B cell (primary cell): ENCODE measurements at regions not wholly inside any gene's neighbourhood (a gene's known extent, or its start where the extent isn't known, plus 50 kb on each side); places are given as distances from the start of the nearest gene placed in this dataset.

Source experiments
- ATAC-seq: fragments of 200-7000 bp; cut with Tn5 transposase; one replicate; pipeline ENCODE4 v1.10.0; 2021; ENCODE audit warnings: low read depth, mild to moderate bottlenecking, moderate number of reproducible peaks, moderate library complexity
- CTCF ChIA-PET: fragments of 350-600 bp; sonication (Branson Sonifier 250); formaldehyde crosslinking; loops from one replicate; lab custom pipeline; 2021; ENCODE audit warnings: antibody characterized with exemption, inconsistent platforms; lab: Charles Lee
- POLR2A ChIA-PET: fragments of 350-600 bp; sonication (Branson Sonifier 250); formaldehyde crosslinking; loops from one replicate; lab custom pipeline; 2021; ENCODE audit warnings: antibody characterized with exemption; lab: Charles Lee
- DNase-seq: peaks from one replicate; pipeline ENCODE4 v3.0.0; 2013
- H2AFZ ChIP-seq: 2 replicates; pipeline ENCODE4 v1.6.1; 2012; ENCODE audit warnings: mild to moderate bottlenecking, low read depth, low read length; ENCODE audit not compliant: insufficient read depth, poor library complexity, severe bottlenecking
- H3K27ac ChIP-seq, 2 donors: 1 replicate in 1 of 2; 2 replicates in 1 of 2; pipeline ENCODE4 v1.5.1; 2012 to 2013; ENCODE audit warnings: low read length in 2 of 2, mild to moderate bottlenecking in 2 of 2, moderate library complexity in 1 of 2
- H3K27me3 ChIP-seq, 4 experiments: fragments of 200-600 bp in 1 of 4; sonication (generic) in 1 of 4; replicated peaks in 1 of 4; 1 replicate in 2 of 4; 2 replicates in 2 of 4; pipeline versions ENCODE4 v1.6.1 to v1.7.0; 2013 to 2016; ENCODE audit warnings: low read length in 3 of 4, mild to moderate bottlenecking in 2 of 4, mixed read lengths in 1 of 4, moderate library complexity in 1 of 4; ENCODE audit not compliant: insufficient read depth in 4 of 4, control insufficient read depth in 3 of 4; ENCODE audit errors: control extremely low read depth in 1 of 4
- H3K36me3 ChIP-seq, 2 experiments: replicated peaks in 1 of 2; 1 replicate in 1 of 2; 2 replicates in 1 of 2; pipeline versions ENCODE4 v1.6.1 to v1.7.1; 2013; ENCODE audit warnings: low read length in 1 of 2; ENCODE audit not compliant: insufficient read depth in 2 of 2, control insufficient read depth in 1 of 2; ENCODE audit errors: control extremely low read depth in 1 of 2, extremely low read depth in 1 of 2
- H3K4me1 ChIP-seq, 2 donors: fragments of 200-600 bp in 1 of 2; sonication (generic) in 1 of 2; 1 replicate in 1 of 2; 2 replicates in 1 of 2; pipeline versions ENCODE4 v1.5.1 to v1.6.1; 2013 to 2017; ENCODE audit warnings: low read length in 2 of 2; ENCODE audit not compliant: control insufficient read depth in 2 of 2, insufficient read depth in 2 of 2
- H3K4me2 ChIP-seq: replicated peaks from 2 replicates; pipeline ENCODE3; 2012; ENCODE audit warnings: mild to moderate bottlenecking, low read depth, low read length; ENCODE audit not compliant: poor library complexity, severe bottlenecking
- H3K4me3 ChIP-seq, 5 experiments: fragments of 200-600 bp in 1 of 5; sonication (generic) in 1 of 5; 1 replicate in 3 of 5; 2 replicates in 2 of 5; pipeline versions ENCODE4 v1.5.1 to v1.7.0; 2011 to 2016; ENCODE audit warnings: low read length in 4 of 5, mild to moderate bottlenecking in 4 of 5, low read depth in 2 of 5, control low read depth in 1 of 5, moderate library complexity in 1 of 5; ENCODE audit not compliant: insufficient read depth in 1 of 5; ENCODE audit errors: control extremely low read depth in 1 of 5, extremely low read depth in 1 of 5
- H3K79me2 ChIP-seq: fragments of 200-600 bp; sonication (generic); one replicate; pipeline ENCODE4 v1.6.0; 2016; ENCODE audit warnings: low read length; ENCODE audit not compliant: control insufficient read depth, insufficient read depth
- H3K9ac ChIP-seq: fragments of 200-600 bp; sonication (generic); 2 replicates; pipeline ENCODE4 v1.6.1; 2017; ENCODE audit warnings: mild to moderate bottlenecking, low read length, moderate library complexity
- H3K9me3 ChIP-seq, 3 donors: one replicate each; pipeline versions ENCODE4 v1.6.1 to v1.7.1; 2013; ENCODE audit warnings: low read length in 2 of 3; ENCODE audit not compliant: control insufficient read depth in 2 of 3, insufficient read depth in 1 of 3; ENCODE audit errors: control extremely low read depth in 1 of 3
- H4K20me1 ChIP-seq: 2 replicates; pipeline ENCODE4 v1.6.0; 2012; ENCODE audit warnings: mild to moderate bottlenecking, low read length; ENCODE audit not compliant: insufficient read depth, control insufficient read depth, poor library complexity, severe bottlenecking
- H3K27ac Mint-ChIP-seq: one replicate; pipeline ENCODE4 v1.8.0; 2021; ENCODE audit warnings: mixed read lengths
- H3K27me3 Mint-ChIP-seq: one replicate; pipeline ENCODE4 v1.8.0; 2021; ENCODE audit warnings: mixed read lengths
- H3K4me1 Mint-ChIP-seq: one replicate; pipeline ENCODE4 v1.8.0; 2021; ENCODE audit warnings: mixed read lengths
- H3K4me3 Mint-ChIP-seq: one replicate; pipeline ENCODE4 v1.8.0; 2021; ENCODE audit warnings: mixed read lengths
- H3K9me3 Mint-ChIP-seq: one replicate; pipeline ENCODE4 v1.8.0; 2022; ENCODE audit warnings: mixed read lengths; ENCODE audit not compliant: insufficient read depth
- CTCF ChIP-seq: fragments of 200-600 bp; IDR thresholded peaks from one replicate; pipeline ENCODE4 v1.8.0; 2022; ENCODE audit warnings: antibody characterized with exemption, mild to moderate bottlenecking
- EZH2 ChIP-seq: IDR thresholded peaks from 2 replicates; pipeline ENCODE4 v1.6.1; 2012; ENCODE audit warnings: borderline replicate concordance, low read depth, mild to moderate bottlenecking, moderate library complexity, low read length; ENCODE audit not compliant: insufficient read depth, poor library complexity, severe bottlenecking
- WGBS: methylation state at CpG from one replicate; pipeline ENCODE4 v1.1.5; 2013; ENCODE audit warnings: missing lambda C conversion rate; ENCODE audit not compliant: insufficient coverage; 5-methylcytosine and 5-hydroxymethylcytosine counted together
- intact Hi-C: fragments of 100-400 bp; cut with micrococcal nuclease; formaldehyde crosslinking; loops from one replicate; pipeline ENCODE4 v1.10.0; 2022

- H3K27ac Mint-ChIP-seq = no peak overlapping the region
- CTCF ChIA-PET = no interaction called here
- no peaks in the 10 kb centered on the region for H3K79me2 ChIP-seq
- TF ChIP-seq CTCF (no peak), EZH2 (no peak)
- no peaks in the 10 kb centered on the region for H3K9me3 ChIP-seq
- H4K20me1 ChIP-seq = no peaks in the 10 kb centered on the region
- no peaks in the 10 kb centered on the region for H3K9me3 Mint-ChIP-seq
- H3K36me3 ChIP-seq = no peaks in the 10 kb centered on the region
- no peaks in the 10 kb centered on the region for H3K4me1 ChIP-seq
- no peak overlapping the region for H3K4me3 Mint-ChIP-seq
- intact Hi-C loops = no loop called here
- no peak overlapping the region for H3K4me3 ChIP-seq
- H3K4me2 ChIP-seq = no peak overlapping the region
- H3K27me3 ChIP-seq = no peaks in the 10 kb centered on the region
- DNase-seq (no peak), ATAC-seq (no peak)
- POLR2A ChIA-PET = no interaction called here
- H3K27ac ChIP-seq = no peak overlapping the region
- H3K9ac ChIP-seq = no peak overlapping the region
- H3K4me1 Mint-ChIP-seq = no peaks in the 10 kb centered on the region
- H3K27me3 Mint-ChIP-seq = no peaks in the 10 kb centered on the region
- H2AFZ ChIP-seq = no peak overlapping the region
Measured at GRCh38 chr3:5799398-5799797, 611.9 kb downstream of the EDEM1 start.

- no peaks in the 10 kb centered on the region for H4K20me1 ChIP-seq
- no peaks in the 10 kb centered on the region for H3K9me3 Mint-ChIP-seq
- no peaks in the 10 kb centered on the region for H3K27me3 Mint-ChIP-seq
- H3K27ac Mint-ChIP-seq = no peak overlapping the region
- TF ChIP-seq CTCF = no peak
- no peak for TF ChIP-seq EZH2
- ATAC-seq = no peak
- no peaks in the 10 kb centered on the region for H3K36me3 ChIP-seq
- H3K4me2 ChIP-seq = no peak overlapping the region
- H3K27ac ChIP-seq = no peak overlapping the region
- no CpG with 5 or more reads among the region's 4 CpGs for WGBS
- H3K4me1 ChIP-seq = no peaks in the 10 kb centered on the region
- H3K79me2 ChIP-seq = no peaks in the 10 kb centered on the region
- H3K4me3 Mint-ChIP-seq = no peak overlapping the region
- H3K27me3 ChIP-seq = no peaks in the 10 kb centered on the region
- H3K4me1 Mint-ChIP-seq = no peaks in the 10 kb centered on the region
- H3K4me3 ChIP-seq = no peak overlapping the region
- intact Hi-C loops = loop anchor here (10.0 kb wide), 1 partner anchor 994 kb away; no protein-coding TSS in a partner anchor
- no peaks in the 10 kb centered on the region for H3K9me3 ChIP-seq
- DNase-seq = no peak
- H2AFZ ChIP-seq = no peak overlapping the region
- ChIA-PET CTCF (no interaction called here), POLR2A (no interaction called here)
- no peak overlapping the region for H3K9ac ChIP-seq
Measured at GRCh38 chr3:5800965-5801364, 613.5 kb downstream of the EDEM1 start.
